MCF 10A (cell line): ENCODE measurements at regions not wholly inside any gene's neighbourhood (a gene's known extent, or its start where the extent isn't known, plus 50 kb on each side); places are given as distances from the start of the nearest gene placed in this dataset.

Experiments used
- BruUV-seq: library from RNA; stranded (reverse); fragments of 400-500 nt; replicated peaks from 2 replicates; lab custom pipeline; 2021; lab: Mats Ljungman, UMichigan
- CTCF ChIA-PET: fragments of 300-600 bp; sonication (Branson Sonifier 250); formaldehyde crosslinking; extraction: SDS; loops from one replicate; lab custom pipeline; 2021; ENCODE audit warnings: antibody characterized with exemption, inconsistent platforms; lab: Yijun Ruan, JAX
- POLR2A ChIA-PET: fragments of 300-600, 350-650 bp; sonication (Branson Sonifier 250); formaldehyde crosslinking; extraction: SDS; loops from one replicate; lab custom pipeline; 2020; ENCODE audit warnings: antibody characterized with exemption, inconsistent platforms; lab: Yijun Ruan, JAX
- DNase-seq: peaks from one replicate; pipeline ENCODE4 v3.0.0-alpha.2; 2018; ENCODE audit not compliant: unreplicated experiment
- H3K27ac Mint-ChIP-seq: one replicate; pipeline ENCODE4 v1.8.0; 2022; ENCODE audit warnings: mild to moderate bottlenecking, low read depth, mixed read lengths; ENCODE audit not compliant: unreplicated experiment
- H3K27me3 Mint-ChIP-seq: one replicate; pipeline ENCODE4 v1.8.0; 2022; ENCODE audit warnings: mixed read lengths; ENCODE audit not compliant: insufficient read depth, unreplicated experiment
- H3K36me3 Mint-ChIP-seq: one replicate; pipeline ENCODE4 v1.8.0; 2022; ENCODE audit warnings: mild to moderate bottlenecking, moderate library complexity, mixed read lengths; ENCODE audit not compliant: insufficient read depth, unreplicated experiment
- H3K4me1 Mint-ChIP-seq: one replicate; pipeline ENCODE4 v1.8.0; 2022; ENCODE audit warnings: mixed read lengths; ENCODE audit not compliant: insufficient read depth, unreplicated experiment
- H3K4me3 Mint-ChIP-seq: one replicate; pipeline ENCODE4 v1.8.0; 2022; ENCODE audit warnings: mild to moderate bottlenecking, moderate library complexity, mixed read lengths; ENCODE audit not compliant: unreplicated experiment
- H3K9me3 Mint-ChIP-seq: one replicate; pipeline ENCODE4 v1.8.0; 2022; ENCODE audit warnings: mixed read lengths; ENCODE audit not compliant: unreplicated experiment
- intact Hi-C: fragments of 100-400 bp; cut with micrococcal nuclease; formaldehyde crosslinking; loops from 2 replicates; pipeline ENCODE4 v1.14.1; 2022
- TF ChIP-seq, protein P1 (sequence below): fragments of 200-600 bp; IDR thresholded peaks from one replicate; pipeline ENCODE4 v1.8.0; 2022; ENCODE audit warnings: antibody characterized with exemption, mild to moderate bottlenecking; ENCODE audit not compliant: unreplicated experiment

DNA sequence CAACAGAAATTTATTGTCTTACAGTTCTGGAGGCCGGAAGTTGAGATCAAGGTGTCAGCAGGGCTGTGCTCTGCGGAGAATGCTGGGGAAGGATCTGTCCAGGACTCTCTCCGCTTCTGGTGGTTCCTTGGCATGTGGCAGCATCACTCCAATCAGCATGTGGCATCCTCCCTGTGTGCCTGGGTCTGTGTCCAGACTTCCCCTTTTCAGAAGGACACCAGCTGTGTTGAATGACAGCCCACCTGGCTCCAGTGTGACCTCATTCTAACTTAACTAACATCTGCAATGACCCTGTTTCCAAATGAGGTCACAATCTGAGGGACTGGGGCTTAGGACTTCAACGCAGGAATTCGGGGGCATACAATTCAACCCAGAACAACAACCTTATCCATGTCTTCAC is 141.9 kb downstream of the BMS1 start:
- BruUV-seq, result no TSS peak
- Mint-ChIP-seq H3K36me3 (no peaks in the 10 kb centered on the region), H3K27me3 (no peaks in the 10 kb centered on the region), H3K4me3 (no peak overlapping the region), H3K4me1 (no peaks in the 10 kb centered on the region), H3K9me3 (peaks cover 21% of the 10 kb centered on the region), H3K27ac (no peak overlapping the region)
- ChIA-PET POLR2A (interaction anchor here (0.6 to 1.1 kb wide), 2 partner anchors 37 to 92 kb away, joined by 3 read pairs; no protein-coding TSS in a partner anchor), CTCF (no interaction called here)
- no peak for DNase-seq
- TF ChIP-seq, protein P1, sequence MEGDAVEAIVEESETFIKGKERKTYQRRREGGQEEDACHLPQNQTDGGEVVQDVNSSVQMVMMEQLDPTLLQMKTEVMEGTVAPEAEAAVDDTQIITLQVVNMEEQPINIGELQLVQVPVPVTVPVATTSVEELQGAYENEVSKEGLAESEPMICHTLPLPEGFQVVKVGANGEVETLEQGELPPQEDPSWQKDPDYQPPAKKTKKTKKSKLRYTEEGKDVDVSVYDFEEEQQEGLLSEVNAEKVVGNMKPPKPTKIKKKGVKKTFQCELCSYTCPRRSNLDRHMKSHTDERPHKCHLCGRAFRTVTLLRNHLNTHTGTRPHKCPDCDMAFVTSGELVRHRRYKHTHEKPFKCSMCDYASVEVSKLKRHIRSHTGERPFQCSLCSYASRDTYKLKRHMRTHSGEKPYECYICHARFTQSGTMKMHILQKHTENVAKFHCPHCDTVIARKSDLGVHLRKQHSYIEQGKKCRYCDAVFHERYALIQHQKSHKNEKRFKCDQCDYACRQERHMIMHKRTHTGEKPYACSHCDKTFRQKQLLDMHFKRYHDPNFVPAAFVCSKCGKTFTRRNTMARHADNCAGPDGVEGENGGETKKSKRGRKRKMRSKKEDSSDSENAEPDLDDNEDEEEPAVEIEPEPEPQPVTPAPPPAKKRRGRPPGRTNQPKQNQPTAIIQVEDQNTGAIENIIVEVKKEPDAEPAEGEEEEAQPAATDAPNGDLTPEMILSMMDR, result no peak
- intact Hi-C loops, result no loop called here

DNA sequence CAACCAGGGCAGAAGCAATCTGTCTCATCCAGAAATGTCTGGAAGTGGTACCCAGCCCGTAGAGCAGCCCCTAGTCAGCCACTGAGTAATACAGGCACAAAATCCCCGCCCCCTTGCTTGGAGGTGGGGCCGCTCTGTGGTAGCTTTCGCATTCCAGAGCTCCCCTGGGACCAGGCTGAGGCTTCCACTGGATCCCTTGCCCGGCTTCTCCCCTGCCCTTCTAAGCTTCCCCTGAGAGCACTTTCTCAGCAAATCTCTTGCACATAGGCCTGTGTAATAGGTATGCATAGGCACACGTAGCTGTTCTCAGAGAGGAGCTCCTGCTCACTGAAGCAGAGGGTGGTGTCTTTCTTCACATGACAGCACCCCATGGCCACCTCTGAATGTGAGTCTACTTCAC is 144.2 kb downstream of the BMS1 start:
- TF ChIP-seq, protein P1, result no peak
- H3K4me1 Mint-ChIP-seq, result no peaks in the 10 kb centered on the region
- BruUV-seq, result no TSS peak
- CTCF ChIA-PET, result interaction anchor here (0.5 kb wide), 1 partner anchor 1764 kb away, joined by 4 read pairs; no protein-coding TSS in a partner anchor
- no peak overlapping the region for H3K4me3 Mint-ChIP-seq
- intact Hi-C loops, result no loop called here
- H3K9me3 Mint-ChIP-seq, result peaks cover 29% of the 10 kb centered on the region
- H3K27ac Mint-ChIP-seq, result no peak overlapping the region
- no peaks in the 10 kb centered on the region for H3K27me3 Mint-ChIP-seq
- peak; percentile 33 for DNase-seq
- POLR2A ChIA-PET, result no interaction called here
- no peaks in the 10 kb centered on the region for H3K36me3 Mint-ChIP-seq

DNA sequence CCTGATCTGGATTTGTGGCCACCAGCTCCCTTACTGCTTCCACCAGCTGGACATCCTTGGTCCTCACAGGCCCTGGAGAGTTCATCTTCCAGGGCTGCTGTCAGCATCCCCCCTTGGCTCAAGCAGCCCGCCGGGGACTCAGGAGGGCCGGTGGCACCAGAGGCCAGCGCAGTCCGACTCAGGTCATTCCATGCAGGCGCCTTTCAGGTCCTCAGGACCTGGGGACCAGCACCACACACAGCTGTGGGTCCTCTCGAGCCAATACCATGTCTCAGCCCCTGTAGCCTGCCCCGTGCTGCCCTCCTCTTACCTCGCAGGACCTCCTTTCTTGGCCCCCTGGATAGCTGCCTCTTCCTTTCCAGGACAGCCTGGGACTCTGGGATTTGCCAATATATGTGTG is 145.5 kb downstream of the BMS1 start:
- no peak for DNase-seq
- POLR2A ChIA-PET, result no interaction called here
- no peaks in the 10 kb centered on the region for H3K27me3 Mint-ChIP-seq
- no peaks in the 10 kb centered on the region for H3K4me1 Mint-ChIP-seq
- TF ChIP-seq, protein P1, result no peak
- intact Hi-C loops, result no loop called here
- no TSS peak for BruUV-seq
- H3K4me3 Mint-ChIP-seq, result no peak overlapping the region
- H3K36me3 Mint-ChIP-seq, result no peaks in the 10 kb centered on the region
- CTCF ChIA-PET, result no interaction called here
- H3K9me3 Mint-ChIP-seq, result peaks cover 19% of the 10 kb centered on the region
- H3K27ac Mint-ChIP-seq, result no peak overlapping the region

DNA sequence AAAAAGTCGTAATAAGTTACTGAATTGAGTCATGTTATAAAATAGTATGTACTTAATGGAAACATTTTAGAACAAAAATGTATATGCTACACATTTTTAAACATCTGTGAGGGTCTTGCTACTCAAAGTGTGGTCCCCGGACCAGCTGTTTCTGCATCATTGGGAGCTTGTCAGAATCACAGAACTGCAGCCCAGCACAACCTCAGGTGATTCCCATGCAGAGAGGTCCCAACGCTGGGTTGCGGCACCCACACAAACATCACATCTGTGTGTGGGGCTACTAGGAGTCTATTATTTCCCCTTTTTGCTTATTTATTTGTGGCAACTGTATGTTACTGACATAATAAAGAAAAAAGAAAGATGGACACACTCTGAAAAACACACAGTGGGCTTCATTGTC is 146.6 kb downstream of the BMS1 start:
- TF ChIP-seq, protein P1, result no peak
- CTCF ChIA-PET, result no interaction called here
- peaks cover 16% of the 10 kb centered on the region for H3K9me3 Mint-ChIP-seq
- H3K4me3 Mint-ChIP-seq, result no peak overlapping the region
- H3K27me3 Mint-ChIP-seq, result no peaks in the 10 kb centered on the region
- intact Hi-C loops, result no loop called here
- H3K4me1 Mint-ChIP-seq, result no peaks in the 10 kb centered on the region
- H3K36me3 Mint-ChIP-seq, result no peaks in the 10 kb centered on the region
- DNase-seq, result no peak
- H3K27ac Mint-ChIP-seq, result no peak overlapping the region
- no TSS peak for BruUV-seq
- POLR2A ChIA-PET, result no interaction called here
